ENCODE measurements at regions not wholly inside any gene's neighbourhood (a gene's known extent, or its start where the extent isn't known, plus 50 kb on each side); places are given as distances from the start of the nearest gene placed in this dataset.

DNA sequence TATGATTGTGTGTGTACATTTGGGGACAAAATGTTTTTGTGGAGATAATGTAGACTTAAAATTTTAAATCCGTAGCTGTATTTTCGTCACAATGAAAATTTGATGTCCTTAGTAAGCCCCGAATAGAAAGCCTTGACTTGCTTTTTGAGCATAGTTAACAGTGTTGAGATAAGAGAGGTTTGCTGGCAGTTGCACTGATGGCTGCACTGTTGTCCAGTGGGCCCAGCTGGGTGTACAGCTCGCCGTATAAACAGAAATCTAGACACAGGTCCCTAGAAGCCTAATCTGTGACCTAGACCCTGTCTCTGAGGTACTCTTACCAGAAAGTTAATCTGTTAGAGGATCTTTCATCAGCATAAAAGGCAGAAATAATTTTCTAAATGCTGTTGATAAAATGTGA lies 271.3 kb upstream of the DMRT1 start:
- no peak overlapping the region for H3K4me3 ChIP-seq
- TF ChIP-seq, protein P1, sequence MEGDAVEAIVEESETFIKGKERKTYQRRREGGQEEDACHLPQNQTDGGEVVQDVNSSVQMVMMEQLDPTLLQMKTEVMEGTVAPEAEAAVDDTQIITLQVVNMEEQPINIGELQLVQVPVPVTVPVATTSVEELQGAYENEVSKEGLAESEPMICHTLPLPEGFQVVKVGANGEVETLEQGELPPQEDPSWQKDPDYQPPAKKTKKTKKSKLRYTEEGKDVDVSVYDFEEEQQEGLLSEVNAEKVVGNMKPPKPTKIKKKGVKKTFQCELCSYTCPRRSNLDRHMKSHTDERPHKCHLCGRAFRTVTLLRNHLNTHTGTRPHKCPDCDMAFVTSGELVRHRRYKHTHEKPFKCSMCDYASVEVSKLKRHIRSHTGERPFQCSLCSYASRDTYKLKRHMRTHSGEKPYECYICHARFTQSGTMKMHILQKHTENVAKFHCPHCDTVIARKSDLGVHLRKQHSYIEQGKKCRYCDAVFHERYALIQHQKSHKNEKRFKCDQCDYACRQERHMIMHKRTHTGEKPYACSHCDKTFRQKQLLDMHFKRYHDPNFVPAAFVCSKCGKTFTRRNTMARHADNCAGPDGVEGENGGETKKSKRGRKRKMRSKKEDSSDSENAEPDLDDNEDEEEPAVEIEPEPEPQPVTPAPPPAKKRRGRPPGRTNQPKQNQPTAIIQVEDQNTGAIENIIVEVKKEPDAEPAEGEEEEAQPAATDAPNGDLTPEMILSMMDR (IDR thresholded peaks at IDR 0.05), result no peak
- peak overlapping the region in 1 of 2 donors; percentile 42 for H3K27ac ChIP-seq
- DNase-seq (ENCODE audit: low spot score), result no peak

DNA sequence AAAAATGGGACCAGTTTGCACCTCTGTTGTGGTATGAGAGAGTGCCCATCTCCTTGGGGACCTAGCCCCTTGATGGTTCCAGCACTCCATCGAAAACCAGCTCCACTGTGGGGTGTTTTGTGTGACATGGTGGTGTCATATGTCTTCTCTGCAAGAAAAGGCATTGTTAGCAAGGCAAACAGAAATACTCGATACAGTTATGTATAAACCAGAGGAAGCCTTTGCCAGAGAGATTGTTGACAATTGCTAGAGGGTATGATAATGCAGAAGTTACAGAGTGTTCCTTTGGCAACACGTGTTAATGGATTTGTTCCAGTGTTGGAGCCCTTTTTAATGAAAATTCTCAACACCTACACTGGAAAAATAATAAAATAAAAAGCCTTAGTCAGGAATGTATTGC lies 270.4 kb upstream of the DMRT1 start:
- H3K4me3 ChIP-seq, result no peak overlapping the region
- DNase-seq (ENCODE audit: low spot score), result no peak
- no peak overlapping the region for H3K27ac ChIP-seq
- TF ChIP-seq, protein P1 (IDR thresholded peaks at IDR 0.05), result no peak

DNA sequence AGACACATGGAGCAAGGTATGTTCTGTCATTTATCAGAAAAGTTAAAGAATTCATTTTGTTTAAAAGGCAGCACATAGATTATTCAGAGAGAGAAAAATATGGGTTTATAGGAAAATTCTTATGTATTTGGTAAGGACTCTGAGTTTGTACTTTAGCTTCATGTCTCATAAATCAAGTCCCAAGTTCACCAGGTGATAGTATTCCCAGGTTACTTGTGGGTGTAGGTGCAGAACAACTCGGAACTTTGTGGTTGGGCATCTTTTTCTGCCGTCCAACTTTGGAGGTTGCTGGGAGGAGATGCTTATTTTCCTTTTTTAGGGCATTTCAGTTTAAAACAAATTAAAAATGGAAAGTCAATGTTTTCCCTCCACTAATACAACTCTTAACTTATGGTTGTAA lies 269.8 kb upstream of the DMRT1 start:
- Histone ChIP-seq H3K27ac (no peak overlapping the region), H3K4me3 (no peak overlapping the region)
- no peak for DNase-seq (ENCODE audit: low spot score)
- TF ChIP-seq, protein P1 (IDR thresholded peaks at IDR 0.05), result no peak

DNA sequence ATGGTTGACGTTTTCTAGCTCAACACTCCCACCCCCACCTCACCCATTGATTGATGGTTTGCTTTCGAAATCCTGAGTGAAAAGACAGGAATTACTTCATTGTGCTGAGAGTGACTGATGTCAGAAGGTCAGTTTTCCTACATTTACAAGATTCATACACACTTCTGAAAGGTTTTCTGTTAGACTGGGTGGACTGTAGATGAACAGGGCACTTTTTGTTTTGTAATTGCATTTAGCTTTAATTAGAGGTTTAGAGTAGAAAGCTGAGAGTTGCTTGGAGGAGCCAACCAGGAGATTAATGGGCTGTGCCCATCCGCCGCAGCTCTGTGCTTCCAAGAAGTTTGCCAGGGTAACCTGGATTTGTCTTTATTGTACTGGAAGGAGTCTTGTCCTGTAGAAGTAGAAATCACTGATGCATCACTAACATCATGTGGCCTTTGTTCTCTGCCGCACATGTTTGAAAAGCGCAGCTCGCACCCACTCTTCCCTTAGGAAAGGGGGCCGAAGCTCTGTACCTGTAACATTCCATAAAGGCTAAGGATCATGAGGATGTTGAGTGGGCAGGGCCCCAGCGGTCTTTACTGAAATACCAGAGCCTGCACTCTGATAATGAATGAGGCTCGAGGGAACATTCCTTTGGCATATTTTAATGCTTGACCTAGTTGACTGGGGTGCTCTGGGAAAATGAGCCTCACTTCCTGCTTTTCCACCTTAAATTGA lies 267.6 kb upstream of the DMRT1 start:
- no peak for DNase-seq (ENCODE audit: low spot score)
- no peak overlapping the region for H3K4me3 ChIP-seq
- TF ChIP-seq, protein P1 (IDR thresholded peaks at IDR 0.05), result no peak
- no peak overlapping the region for H3K27ac ChIP-seq

DNA sequence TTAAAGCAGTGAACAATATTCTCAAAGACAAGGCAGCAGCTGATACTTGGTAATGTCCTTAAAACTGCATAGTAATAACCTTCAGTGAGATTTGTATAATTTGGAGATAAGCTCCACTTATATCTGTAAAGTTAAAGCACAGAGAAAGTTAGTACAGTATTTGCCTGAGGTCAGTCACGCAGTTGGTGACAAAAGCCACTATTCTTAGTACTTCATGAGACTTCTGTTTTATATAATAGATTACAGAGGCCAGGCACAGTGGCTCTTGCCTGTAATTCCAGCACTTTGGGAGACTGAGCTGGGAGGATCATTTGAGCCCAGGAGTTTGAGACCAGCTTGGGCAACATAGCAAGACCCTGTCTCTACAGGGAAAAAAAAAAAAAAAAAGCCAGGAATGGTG lies 266.4 kb upstream of the DMRT1 start:
- Histone ChIP-seq H3K27ac (no peak overlapping the region), H3K4me3 (no peak overlapping the region)
- TF ChIP-seq, protein P1 (IDR thresholded peaks at IDR 0.05), result no peak
- DNase-seq (ENCODE audit: low spot score), result no peak

DNA sequence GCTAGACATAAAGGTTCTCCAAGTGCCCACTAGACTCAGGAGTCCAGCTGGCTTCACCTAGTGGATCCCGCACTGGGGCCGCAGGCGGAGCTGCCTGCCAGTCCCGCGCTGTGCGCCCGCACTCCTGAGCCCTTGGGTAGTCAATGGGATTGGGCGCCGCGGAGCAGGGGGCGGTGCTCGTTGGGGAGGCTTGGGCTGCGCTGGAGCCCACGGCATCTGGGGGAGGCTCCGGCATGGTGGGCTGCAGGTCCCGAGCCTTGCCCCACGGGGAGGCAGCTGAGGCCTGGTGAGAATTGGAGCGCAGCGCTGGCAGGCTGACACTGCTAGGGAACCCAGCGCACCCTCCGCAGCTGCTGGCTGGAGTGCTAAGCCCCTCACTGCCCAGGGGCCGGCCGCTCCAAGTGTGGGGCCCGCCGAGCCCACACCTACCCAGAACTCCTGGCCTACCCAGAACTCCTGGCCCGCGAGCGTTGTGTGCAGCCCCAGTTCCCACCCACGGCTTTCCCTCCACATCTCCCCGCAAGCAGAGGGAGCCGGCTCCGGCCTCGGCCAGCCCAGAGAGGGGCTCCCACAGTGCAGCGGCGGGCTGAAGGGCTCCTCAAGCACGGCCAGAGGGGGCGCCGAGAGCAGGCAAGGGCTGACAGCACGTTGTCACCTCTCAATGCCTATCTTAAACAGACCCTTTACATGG lies 260.7 kb upstream of the DMRT1 start:
- Histone ChIP-seq H3K4me3 (no peak overlapping the region), H3K27ac (no peak overlapping the region)
- no peak for DNase-seq (ENCODE audit: low spot score)
- TF ChIP-seq, protein P1 (IDR thresholded peaks at IDR 0.05), result no peak

All from coronary artery (tissue), 2 donors.